Adrenal gland (tissue), 9 donors: ENCODE measurements at regions not wholly inside any gene's neighbourhood (a gene's known extent, or its start where the extent isn't known, plus 50 kb on each side); places are given as distances from the start of the nearest gene placed in this dataset.

Experiments
- DNase-seq, 7 donors: peaks; one replicate each; pipeline ENCODE4 v3.0.0-alpha.2; 2019 to 2020
- H3K27ac ChIP-seq, 5 donors: fragments of 200-600 bp; sonication (generic) in 4 of 5; 1 replicate in 3 of 5; 2 replicates in 2 of 5; pipeline versions ENCODE4 v1.5.1 to v1.8.0; 2016 to 2020; ENCODE audit warnings: mild to moderate bottlenecking in 1 of 5
- H3K27me3 ChIP-seq: fragments of 200-600 bp; 2 replicates; pipeline ENCODE4 v1.8.0; 2021
- H3K36me3 ChIP-seq, 2 donors: fragments of 200-600 bp; replicated peaks in 1 of 2; 1 replicate in 1 of 2; 2 replicates in 1 of 2; pipeline versions ENCODE4 v1.5.1 to v1.8.0; 2018 to 2022
- H3K4me1 ChIP-seq, 2 donors: fragments of 200-600 bp; replicated peaks in 1 of 2; 1 replicate in 1 of 2; 2 replicates in 1 of 2; pipeline versions ENCODE4 v1.5.1 to v1.8.0; 2018 to 2021
- H3K4me3 ChIP-seq, 4 donors: fragments of 200-600 bp; sonication (generic) in 3 of 4; one replicate each; pipeline ENCODE4 v1.5.1; 2016 to 2018
- H3K9me3 ChIP-seq, 3 donors: fragments of 200-600 bp; sonication (generic) in 1 of 3; replicated peaks in 1 of 3; 1 replicate in 2 of 3; 2 replicates in 1 of 3; pipeline versions ENCODE4 v1.5.1 to v1.8.0; 2016 to 2021
- POLR2A ChIP-seq, 2 donors: fragments of 450-650 bp; IDR thresholded peaks; one replicate each; pipeline ENCODE4 v1.6.1; 2017; ENCODE audit warnings: antibody characterized with exemption in 2 of 2, mild to moderate bottlenecking in 2 of 2, moderate library complexity in 1 of 2
- WGBS, 4 donors: extraction: QIAGEN DNeasy Blood & Tissue Kit in 2 of 4; methylation state at CpG; one replicate each; pipeline versions ENCODE4 v1.1.5 to v1.1.7; 2013 to 2017; 5-methylcytosine and 5-hydroxymethylcytosine counted together
- intact Hi-C, 2 donors: fragments of 100-400 bp; cut with DNase I; formaldehyde crosslinking; loops; one replicate each; pipeline versions ENCODE4 v1.14.1 to v1.15.0; 2022 to 2023
- TF ChIP-seq, protein P1 (sequence below), 6 experiments: fragments of 450-650 bp in 4 of 6; fragments of 200-600 bp in 2 of 6; sonication (generic) in 1 of 6; IDR thresholded peaks; 1 replicate in 5 of 6; 2 replicates in 1 of 6; pipeline versions ENCODE4 v1.5.1 to v1.8.0; 2016 to 2021; ENCODE audit warnings: antibody characterized with exemption in 6 of 6, mild to moderate bottlenecking in 2 of 6, moderate library complexity in 1 of 6
- donor health status: healthy with polysubstance abuse.
- donor health status: Bipolar disorder and iron deficiency.
- donor health status: DM: yes; HTN: yes; CAD: no.
- donor health status: DM: no; HTN: no; CAD: no.
- donor health status: DM: no; HTN: no; CAD: no.

GRCh38 chr12:34348064-34348463 is 325.8 kb downstream of the ALG10 start:
- Histone ChIP-seq H3K4me1 (no peaks in the 10 kb centered on the region), H3K27ac (no peak overlapping the region), H3K36me3 (no peaks in the 10 kb centered on the region), H3K9me3 (no peaks in the 10 kb centered on the region), H3K27me3 (no peaks in the 10 kb centered on the region), H3K4me3 (no peak overlapping the region)
- 60 to 84% (median 68%) methylated on average over 19 to 23 of the region's 23 CpGs for WGBS, 4 donors
- TF ChIP-seq, protein P1, sequence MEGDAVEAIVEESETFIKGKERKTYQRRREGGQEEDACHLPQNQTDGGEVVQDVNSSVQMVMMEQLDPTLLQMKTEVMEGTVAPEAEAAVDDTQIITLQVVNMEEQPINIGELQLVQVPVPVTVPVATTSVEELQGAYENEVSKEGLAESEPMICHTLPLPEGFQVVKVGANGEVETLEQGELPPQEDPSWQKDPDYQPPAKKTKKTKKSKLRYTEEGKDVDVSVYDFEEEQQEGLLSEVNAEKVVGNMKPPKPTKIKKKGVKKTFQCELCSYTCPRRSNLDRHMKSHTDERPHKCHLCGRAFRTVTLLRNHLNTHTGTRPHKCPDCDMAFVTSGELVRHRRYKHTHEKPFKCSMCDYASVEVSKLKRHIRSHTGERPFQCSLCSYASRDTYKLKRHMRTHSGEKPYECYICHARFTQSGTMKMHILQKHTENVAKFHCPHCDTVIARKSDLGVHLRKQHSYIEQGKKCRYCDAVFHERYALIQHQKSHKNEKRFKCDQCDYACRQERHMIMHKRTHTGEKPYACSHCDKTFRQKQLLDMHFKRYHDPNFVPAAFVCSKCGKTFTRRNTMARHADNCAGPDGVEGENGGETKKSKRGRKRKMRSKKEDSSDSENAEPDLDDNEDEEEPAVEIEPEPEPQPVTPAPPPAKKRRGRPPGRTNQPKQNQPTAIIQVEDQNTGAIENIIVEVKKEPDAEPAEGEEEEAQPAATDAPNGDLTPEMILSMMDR (IDR thresholded peaks at IDR 0.05): no peak
- TF ChIP-seq POLR2A (IDR thresholded peaks at IDR 0.05): no peak
- intact Hi-C loops: no loop called here
- DNase-seq: no peak

DNA sequence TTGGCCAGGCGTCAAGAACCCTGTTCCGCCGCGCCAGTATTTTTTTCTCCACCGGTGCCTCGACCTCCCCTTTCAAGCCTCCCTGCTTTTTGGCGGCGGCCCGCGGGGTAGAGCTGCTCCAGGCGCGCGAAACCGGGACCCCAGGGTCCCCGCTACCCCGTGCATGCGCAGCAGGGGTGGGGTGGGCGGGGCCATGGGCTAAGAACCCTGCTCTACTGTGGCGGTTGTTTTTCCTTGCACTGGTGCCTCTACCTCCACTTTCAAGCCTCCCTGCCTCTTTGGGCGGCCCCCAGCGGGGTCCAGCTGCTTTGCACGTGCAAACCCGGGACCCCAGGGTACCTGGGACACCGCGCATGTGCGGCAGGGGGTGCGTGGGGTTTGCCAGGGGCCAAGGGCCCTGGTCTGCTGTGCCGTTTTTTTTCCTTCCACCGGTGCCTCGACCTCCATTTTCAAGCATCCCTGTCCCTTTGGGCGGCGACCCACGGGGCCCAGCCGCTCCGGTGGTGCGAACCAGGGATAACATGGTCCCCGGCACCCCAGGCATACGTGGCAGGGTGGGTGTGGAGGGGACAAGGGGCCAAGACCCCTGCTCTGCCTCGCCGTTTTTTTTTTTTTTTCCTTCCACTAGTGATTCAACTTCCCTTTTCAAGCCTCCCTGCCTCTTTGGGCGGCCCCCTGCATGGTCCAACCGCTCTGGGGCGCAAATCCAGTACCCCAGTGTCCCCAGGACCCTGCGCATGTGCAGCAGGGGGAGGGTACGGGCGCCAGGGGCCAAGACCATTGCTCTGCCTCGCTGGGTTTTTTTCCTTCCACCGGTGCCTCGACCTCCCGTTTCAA is 326.8 kb downstream of the ALG10 start:
- H3K4me3 ChIP-seq: no peak overlapping the region
- H3K9me3 ChIP-seq: no peaks in the 10 kb centered on the region
- no peak for TF ChIP-seq POLR2A (IDR thresholded peaks at IDR 0.05)
- TF ChIP-seq, protein P1 (IDR thresholded peaks at IDR 0.05): no peak
- no peak overlapping the region for H3K27ac ChIP-seq
- no peaks in the 10 kb centered on the region for H3K4me1 ChIP-seq
- intact Hi-C loops: no loop called here
- DNase-seq: no peak
- no peaks in the 10 kb centered on the region for H3K27me3 ChIP-seq
- whole genome bisulfite sequencing, 4 donors: 38 to 56% (median 47%) methylated on average over 29 to 50 of the region's 50 CpGs
- no peaks in the 10 kb centered on the region for H3K36me3 ChIP-seq

DNA sequence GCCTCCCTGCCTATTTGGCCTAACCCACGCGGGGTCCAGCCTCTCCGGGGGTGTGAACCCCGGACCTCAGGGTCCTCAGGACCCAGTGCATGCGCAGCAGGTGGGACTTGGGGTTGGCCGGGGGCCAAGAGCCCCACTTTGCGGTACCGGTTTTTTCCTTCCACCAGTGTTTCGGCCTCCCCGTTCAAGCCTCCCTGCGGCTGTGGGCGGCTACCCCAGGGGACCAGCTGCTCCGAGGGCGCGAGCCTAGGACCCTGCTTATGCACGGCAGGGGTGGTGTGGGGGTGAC is 327.3 kb downstream of the ALG10 start:
- WGBS, 4 donors: 44 to 68% (median 63%) methylated on average over 9 to 16 of the region's 16 CpGs
- intact Hi-C loops: no loop called here

GRCh38 chr12:34350092-34351041 is 328.1 kb downstream of the ALG10 start:
- Histone ChIP-seq H3K27ac (no peak overlapping the region), H3K36me3 (no peaks in the 10 kb centered on the region), H3K9me3 (no peaks in the 10 kb centered on the region), H3K4me3 (no peak overlapping the region), H3K4me1 (no peaks in the 10 kb centered on the region), H3K27me3 (no peaks in the 10 kb centered on the region)
- TF ChIP-seq POLR2A (IDR thresholded peaks at IDR 0.05): no peak
- TF ChIP-seq, protein P1 (IDR thresholded peaks at IDR 0.05): no peak
- intact Hi-C loops: no loop called here
- WGBS, 4 donors: 53 to 73% (median 57%) methylated on average over 37 to 56 of the region's 56 CpGs
- no peak for DNase-seq

More for the DNA sequence above, 327.3 kb downstream of the ALG10 start:
- no peak overlapping the region for H3K4me3 ChIP-seq
- no peaks in the 10 kb centered on the region for H3K36me3 ChIP-seq
- H3K27me3 ChIP-seq: no peaks in the 10 kb centered on the region
- no peak for TF ChIP-seq POLR2A (IDR thresholded peaks at IDR 0.05)
- TF ChIP-seq, protein P1 (IDR thresholded peaks at IDR 0.05): no peak
- DNase-seq: no peak
- H3K9me3 ChIP-seq: no peaks in the 10 kb centered on the region
- no peak overlapping the region for H3K27ac ChIP-seq
- no peaks in the 10 kb centered on the region for H3K4me1 ChIP-seq
